AML-193 (cell line): ENCODE measurements at regions not wholly inside any gene's neighbourhood (a gene's known extent, or its start where the extent isn't known, plus 50 kb on each side); places are given as distances from the start of the nearest gene placed in this dataset.

ENCODE experiments used
- DNase-seq, 2 experiments: peaks; one replicate each; lab custom pipeline; 2025; lab: John Stamatoyannopoulos, UW

DNA sequence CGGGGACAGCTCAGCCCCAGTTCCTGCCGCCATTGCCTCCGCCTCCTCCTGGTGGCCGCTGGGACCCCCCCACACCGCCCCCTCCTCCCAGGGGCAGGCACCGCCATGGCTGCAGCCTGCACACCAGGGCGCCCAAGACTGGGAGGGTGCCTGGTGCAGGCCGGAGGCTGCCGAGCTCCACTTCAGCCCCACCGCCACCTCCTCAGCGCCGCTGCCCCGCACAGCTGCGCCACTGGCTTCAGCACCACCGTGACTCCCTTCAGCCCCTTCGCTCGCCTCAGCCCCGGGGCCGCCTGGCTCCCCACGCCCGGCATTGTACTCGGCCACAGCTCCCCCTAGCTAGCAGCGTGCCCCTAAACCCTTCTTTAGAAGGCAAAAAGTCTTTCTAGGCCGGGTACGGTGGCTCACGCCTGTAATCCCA lies 131.1 kb downstream of the CRYBB2 start:
- DNase-seq: no peak

DNA sequence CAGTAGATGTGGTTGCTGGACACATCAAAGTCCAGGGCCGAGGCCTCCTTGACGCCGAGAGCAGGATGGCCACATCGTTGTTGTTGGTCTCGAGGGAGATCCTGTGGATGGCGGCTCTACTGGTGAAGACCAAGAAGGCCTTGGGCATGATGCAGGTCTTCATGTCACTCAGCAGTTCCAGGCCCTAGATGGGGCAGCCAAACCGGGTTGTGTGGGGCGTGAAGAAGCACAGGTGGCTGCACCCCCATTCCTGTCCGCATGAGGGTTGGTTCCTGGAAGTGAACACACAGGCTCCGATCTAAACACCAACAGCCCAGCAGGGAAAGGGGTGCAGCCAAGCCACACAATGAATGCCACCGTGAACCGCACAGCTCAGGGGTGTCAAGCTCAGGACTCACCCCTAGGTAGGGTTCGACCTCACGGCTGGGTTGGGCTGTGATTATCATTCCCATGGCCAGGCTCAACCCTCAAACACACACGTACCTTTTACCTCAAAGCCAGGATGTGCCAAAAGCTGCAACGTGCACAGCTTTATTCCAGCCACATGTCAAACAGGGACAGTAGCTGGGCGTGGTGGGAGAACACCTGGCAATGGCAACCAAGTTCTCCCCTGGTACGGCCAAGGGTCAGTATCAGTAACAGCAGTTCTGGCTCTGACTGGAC lies 132.3 kb downstream of the CRYBB2 start:
- no peak for DNase-seq

DNA sequence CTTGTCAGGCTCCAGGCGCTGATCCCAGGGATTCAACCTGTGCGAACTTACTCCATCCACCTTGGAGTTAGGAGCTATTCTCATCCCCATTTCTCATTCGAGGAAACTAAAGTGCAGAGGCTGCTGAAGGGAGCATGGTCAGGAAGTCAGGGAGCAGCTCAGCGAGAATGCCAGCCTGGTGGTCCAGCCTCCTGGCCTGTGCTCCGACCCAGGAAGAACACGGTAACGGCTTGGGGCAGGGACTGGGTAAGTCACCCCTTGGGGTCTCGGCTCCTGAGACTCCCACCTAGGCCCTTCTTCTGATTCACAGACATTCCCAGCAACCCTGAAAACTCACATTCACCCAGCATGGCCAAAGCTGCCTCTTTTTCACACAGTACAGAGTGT lies 132.8 kb downstream of the CRYBB2 start:
- DNase-seq: no peak

DNA sequence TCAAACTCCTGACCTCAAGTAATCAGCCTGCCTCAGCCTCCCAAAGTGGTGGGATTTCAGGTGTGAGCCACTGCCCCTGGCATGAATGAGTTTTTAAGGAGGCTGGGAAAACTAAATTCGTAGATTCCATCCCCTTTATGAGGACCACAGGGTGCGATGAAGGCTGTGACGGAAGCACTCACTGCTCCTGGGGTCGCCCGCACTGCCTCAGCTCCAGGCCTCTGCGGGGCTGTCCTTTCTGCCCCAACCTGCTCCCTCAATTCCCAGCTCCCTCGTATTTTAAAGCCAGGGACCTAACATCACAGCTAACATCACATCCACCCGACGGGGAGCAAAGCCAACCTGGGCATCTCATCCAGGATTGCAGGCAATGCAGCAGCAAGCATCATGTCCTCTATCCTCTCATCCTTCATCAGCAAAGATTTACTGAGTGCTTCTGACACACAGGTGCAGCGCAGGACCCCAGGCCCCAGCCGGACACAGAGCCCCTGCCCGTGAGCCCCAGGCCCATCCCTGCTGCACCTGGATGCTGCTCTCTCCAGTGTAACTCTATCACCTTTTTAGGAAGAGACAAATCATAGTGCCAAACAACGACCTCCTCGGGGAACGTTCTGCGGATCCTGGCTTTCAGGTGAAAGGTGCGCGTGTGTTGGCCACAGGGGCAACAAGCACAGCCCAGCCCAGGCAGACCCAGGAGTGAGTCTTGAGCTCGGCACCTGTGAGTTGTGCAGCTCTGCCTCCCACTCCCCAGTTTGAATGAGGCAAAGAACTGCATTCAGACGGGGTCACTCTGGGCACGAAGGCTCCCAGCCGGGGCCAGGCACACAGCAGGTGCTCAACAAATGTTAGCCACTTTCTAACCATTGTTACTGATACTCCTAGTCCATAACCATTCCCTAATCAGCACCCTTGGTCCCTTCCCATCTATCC lies 134.3 kb downstream of the CRYBB2 start:
- no peak for DNase-seq

DNA sequence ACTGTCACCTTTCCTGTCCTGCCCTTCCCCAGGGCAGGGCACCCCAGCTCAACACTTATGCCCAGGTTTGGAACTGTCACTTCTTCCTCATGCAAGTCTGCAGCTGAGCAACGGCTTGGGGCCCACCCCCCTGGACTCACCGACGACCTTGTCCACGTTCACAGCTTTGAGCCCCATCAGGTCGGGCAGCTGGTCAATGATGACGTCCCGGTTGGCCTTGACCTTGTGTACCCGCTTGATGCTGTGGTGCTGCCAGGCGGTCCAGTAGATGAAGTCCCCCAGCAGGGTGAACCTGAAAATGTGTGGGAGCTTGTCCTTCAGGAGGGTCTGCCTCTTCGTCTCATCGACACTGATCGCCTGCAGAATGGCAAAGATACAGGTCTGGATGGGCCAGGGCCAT lies 135.0 kb downstream of the CRYBB2 start:
- DNase-seq: no peak

DNA sequence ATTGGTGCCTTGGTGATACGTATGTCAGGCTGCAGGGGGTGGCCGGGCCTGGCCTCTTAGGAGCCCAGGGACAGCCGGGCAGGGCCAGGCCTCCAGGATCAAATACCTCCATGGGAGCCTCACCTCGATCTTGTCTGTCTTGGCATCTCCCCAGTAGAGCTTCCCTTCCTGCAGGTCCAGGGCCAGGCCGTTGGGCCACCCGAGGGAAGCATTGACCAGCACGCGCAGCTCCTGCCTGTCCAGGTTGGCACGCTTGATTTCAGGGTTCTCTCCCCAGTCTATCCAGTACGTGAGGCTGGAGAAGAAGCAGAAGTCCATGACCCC lies 137.7 kb downstream of the CRYBB2 start:
- no peak for DNase-seq

DNA sequence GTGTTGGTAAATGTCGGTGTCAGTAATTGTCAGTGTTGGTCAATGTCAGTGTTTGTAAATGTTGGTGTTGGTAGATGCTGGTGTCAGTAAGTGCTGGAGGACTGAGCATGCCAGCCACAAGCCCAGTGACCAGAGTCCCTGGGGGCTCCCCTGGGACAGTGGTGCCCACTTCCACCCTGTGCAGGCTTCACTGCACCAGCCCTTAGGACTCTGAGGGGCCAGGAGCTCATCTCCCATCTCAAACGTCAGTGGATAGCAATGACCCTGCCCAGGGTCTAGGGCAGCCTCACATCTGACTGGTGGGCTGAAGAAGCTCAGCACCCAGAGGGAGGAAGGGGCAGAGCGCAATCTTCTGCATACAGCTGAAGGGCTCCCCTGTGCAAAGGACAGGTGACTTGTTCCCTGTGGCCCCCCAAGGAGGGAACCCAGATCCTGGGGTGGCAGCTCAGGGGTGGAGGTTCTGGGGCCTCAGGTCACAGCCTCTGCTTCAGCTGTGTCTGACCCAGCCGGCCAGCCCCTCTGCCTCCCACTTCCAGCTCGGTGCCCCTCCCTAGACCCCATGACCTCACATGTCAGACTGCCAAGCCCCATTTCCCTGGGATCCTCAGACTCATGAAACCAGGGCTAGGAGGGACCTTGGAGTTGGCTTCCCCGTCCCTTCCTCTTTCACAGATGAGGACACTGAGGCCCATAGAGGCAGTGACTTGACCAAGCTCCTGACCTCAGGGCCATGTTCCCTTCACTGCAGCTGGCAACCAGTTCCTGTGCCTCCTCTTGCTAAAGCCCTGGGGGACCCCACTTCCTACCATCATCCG lies 138.4 kb downstream of the CRYBB2 start:
- DNase-seq: no peak

DNA sequence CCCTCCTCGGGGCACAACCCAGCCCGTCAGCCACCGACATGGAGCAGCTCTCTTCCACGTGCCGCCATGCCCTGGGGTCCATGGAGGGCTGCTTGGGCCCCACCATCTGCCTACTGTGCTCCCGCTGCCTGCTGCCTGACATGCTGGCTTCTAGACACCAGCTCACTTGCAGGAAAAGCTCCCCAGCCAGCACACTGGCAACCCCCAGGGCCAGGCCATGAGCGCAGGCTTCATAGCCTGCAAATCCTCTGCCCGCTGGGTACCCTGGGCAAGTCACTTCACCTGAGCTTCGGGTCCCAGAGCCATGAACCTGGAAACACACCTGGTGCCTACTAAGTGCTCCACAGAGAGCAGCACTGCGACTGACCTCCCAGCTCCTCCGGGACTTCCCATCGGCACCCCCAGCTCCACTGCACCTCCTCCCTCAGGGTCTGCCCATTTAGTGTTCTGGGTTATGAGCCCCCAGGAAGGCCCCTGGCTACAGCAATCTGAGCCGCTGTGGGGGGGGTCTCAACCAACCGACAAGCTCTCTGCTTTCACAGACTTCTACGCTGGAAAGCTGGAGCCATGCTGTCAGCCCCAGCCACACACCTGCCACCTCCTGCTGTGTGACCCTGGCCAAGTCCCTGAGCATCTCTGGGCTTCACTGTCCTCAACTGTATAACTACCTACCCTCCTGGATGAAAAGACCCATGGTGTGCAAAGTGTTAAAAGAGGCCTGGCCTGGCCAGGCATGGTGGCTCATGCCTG lies 139.2 kb downstream of the CRYBB2 start:
- DNase-seq: no peak

DNA sequence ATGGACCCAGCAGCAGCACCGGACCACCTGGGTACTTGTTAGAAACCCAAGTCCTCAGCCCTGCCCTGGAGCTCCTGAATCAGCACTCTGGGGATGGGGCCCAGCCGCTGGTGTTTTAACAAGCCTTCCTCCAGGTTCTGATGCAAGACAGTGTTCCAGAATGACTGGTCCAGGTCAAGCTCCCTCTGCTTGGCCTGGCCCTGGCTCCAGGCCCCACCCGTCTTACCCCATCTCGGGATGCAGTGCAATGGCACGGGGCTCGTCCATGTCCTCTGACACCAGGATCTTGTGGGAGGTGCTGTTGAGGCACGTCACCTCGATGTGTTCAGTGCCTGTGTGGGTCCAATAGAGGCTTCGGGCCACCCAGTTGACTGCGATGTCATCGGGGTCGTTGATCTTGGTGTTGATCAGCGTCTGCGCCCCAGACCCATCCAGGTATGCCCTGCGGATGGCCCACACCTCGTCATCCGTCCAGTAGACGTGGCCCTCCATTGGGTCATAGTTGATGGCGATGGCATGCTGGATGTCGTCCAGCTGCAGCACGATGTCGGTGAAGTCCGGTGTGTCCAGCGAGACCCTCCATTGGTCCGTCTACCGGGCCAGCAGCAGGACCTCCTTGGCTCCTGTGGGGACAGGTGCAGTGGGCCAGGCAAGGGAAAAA lies 140.3 kb downstream of the CRYBB2 start:
- no peak for DNase-seq

DNA sequence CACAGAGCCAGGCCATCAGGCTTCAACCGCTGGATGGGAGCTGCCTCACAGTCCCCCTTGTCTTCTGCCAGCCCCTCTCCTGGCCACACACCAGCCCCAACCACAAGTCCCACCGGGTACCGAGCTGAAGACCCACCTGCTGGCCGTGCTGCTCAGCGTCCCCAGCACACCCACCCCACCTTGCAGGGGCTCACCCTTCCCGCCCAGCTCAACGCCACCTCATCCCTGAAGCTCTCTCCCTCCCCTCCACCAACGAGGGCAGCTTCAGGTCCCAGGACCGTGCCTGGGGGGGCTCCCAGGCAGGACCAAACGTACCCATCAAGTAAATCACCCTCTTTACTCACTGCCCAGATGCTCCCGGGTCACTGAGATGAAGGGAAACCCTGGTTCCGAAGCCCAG lies 141.0 kb downstream of the CRYBB2 start:
- no peak for DNase-seq

DNA sequence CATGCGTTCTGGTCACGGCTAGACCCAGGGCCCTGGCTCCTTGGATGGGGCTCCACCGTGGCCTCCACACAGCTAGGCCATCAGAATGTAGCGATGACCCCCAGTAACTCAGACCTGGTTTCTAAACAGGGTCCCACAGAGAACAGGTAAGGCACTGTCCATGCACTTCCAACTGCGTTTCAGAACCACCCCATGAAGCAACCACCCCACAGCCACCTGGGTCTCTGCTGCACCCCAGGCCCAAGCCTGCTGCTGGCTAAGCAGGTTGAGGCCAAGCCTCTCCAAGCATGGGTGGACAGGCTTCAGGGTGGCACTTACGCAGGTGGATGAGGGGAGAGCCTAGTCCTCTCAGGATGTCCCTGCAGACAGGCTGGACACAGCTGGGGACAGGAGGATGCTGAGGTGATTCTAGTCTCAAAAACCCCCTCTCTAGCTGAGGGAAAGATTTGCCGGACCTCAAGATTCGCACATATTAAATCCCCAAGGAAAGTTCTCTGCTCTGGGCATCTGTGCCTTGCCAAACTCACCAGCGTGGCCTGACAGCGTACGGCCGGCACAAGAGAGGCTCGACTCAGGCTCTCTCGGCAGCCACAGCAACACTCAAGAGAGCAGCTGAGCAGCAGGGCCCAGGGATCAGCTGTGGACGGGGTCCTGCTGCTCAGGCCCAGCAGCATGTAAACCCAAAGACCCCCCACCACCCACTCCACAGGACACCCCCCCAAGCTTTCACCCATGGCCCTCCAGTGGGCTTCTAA lies 141.6 kb downstream of the CRYBB2 start:
- no peak for DNase-seq

DNA sequence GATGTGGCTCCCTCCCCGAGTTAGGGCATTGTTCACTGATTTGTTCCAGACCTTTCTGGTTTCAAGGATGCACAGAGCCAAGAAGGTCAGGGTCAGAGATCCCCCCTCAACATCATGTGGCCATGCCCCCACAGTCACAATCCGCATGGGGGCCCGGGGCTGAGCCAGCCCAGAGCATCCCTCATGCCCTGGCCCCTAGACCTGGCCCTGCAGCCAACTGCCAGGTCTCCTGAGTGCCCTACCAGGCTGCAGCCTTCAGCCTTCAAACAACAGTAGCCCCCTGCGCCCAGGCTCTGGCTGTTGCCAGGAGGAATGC lies 142.4 kb downstream of the CRYBB2 start:
- no peak for DNase-seq

DNA sequence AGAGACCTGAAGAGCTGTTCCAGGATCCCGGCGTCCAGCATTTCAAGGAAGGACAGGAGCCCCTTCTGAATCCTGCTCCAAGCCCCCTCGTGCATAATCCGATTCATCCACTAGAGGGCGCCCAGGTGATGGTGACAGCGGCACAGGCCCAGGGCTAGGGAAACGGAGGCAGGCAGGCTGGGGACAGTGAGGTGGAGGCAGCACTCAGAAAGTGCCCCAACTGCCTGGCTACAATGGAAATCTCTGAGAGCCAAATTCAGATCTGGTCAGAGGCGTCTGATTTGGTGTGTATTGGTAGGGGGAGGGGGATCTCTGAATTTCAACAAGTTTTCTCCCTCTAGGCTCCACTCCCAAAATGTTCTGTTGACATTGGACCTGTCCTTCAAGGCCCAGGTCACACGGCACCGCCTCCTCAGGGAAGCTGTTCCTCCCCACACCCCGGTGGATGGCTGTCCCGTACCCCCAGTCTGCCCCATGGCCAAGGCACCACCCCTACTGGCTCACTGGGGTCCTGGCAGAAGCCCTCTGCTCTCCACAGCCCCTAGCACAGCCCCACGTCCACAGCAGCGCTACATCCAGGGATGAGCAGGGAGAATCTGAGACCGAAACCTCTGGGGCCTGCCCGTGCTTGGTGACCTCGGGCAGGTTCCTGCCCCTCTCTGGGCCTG lies 142.9 kb downstream of the CRYBB2 start:
- peak in 1 of 2 experiments; percentile 1 for DNase-seq

DNA sequence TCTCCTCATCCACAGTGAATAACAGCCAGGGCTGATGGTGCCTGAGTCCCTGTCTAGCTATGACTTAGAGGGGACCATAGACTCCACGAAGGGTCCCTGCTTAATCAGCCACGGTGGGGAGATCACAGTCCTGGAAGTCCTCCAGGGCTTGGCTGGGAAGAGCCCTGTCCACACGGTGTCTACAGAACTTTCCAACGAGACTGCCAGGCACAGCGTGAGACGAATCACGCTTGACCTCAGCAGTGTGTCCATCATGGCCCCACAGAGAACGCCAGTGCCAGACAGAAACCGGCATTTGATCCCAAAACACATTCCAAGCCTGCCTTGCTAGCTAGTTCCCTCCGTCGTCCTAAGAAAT lies 143.4 kb downstream of the CRYBB2 start:
- no peak for DNase-seq

DNA sequence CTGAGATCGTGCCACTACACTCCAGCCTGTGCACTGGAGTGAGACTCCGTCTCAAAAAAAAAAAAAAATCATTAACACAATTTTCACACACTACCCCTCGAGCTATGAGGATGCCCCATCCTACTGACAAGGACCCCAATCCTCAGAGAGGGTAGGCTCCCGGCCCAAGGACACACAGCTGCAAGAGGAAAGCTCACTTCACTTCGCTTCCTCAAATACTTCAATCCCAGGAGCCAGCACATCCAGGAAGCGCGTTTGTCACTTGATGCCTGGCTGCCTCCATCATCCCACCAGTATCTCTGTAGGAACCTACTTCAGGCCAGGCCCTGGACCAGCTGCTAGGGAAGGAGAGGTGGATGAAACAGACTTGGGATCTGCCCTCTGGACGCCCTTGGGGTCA lies 144.0 kb downstream of the CRYBB2 start:
- DNase-seq: no peak

DNA sequence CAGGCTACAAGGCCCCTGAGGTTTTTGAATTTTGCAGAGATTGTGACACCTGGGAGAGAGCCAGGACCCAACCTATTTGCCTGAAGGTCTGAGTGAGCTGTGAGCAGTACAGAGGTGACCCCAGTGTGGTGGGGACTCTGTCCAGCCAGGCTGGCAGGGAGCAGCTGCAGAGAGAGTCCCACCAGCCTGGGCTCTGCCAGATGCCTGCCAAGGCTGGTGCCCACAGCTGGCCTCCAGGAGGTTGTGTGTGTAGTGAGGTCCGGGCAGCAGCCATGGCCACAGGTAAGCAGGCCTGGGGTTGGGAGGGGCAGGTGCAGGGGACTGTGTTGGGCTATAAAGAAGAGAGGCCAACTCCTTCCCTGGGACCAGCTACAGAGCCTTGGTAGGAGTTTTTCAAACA lies 144.8 kb downstream of the CRYBB2 start:
- DNase-seq: no peak

DNA sequence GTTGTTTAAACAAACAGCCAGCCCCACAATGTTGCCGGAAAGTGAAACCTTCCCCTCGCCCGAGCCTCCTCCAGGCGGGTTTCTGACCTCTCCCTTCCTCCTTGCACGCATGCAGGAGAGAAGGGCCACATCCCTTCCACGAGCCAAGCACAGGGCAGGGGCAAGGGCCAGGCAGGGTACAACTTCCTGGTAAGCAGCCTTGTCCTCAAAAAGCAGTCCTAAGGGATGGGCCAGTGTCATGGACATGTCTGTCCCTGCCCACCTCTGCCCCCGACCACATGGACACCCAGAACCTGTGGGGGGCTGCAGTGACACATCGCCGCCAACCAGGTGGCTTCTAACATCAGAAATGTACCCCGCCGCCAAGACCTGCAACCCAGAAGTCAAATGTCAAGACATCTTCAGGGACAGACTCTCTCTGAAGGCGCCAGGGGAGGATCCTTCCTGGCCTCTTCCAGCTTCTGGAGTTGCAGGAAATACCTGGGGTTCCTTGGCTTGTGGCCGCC lies 145.3 kb downstream of the CRYBB2 start:
- no peak for DNase-seq

DNA sequence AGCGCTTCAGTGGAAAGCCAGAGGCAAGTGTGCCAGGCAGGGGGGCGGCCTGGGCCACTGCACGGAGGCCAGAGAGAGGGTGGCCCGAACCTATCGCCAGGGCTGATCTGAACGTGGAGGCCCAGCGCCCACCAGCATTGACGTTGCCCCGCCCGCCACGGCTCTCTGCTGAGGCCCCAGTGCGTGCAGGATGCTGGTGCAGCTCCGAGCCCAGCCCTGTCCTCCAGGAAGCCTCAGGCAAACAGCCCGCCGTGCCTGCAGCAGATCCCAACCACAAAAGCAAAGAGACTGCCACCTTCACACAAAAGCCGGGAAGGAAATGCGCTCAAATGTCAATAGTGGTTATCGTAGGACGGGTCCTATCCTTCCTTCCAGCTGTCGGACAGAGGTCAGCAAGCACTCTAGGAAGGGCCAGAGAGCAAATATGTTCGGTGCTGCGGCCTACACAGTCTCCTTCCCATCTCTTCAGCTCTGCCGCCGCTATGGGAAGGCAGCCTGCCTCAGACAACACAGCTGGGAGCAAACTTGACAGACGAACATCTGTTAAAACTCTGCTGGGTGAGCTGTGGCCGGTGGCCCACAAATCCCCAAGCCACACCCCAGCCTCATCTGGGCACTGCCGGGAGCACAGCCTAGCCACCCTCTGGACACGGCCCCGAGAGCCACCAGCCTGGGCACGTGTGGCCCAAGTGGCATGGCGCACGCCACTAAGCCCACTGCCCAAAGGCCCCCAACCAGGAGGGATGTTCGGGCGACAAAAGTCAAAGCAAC lies 146.2 kb downstream of the CRYBB2 start:
- DNase-seq: no peak

DNA sequence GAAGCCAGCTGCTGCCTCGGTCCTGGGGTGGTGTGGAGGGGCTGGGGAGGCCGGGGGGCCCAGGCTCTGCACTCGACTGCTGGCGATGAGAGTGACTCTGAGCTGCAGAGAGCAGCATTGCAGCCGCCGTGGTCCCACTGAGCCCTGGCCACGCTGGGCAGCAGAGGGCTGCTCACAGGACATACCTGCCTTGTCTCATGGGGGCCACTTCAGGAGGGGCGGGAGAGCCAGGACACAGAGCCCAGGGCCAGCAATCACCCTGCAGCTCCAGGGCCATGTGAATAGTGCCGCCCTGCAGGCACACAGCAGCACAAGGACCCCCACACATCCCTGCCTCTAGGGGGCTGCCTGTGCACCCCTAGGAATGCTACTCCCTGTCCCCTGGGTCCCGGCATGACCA lies 147.0 kb downstream of the CRYBB2 start:
- no peak for DNase-seq
